HL-60 (cell line): ENCODE measurements at regions not wholly inside any gene's neighbourhood (a gene's known extent, or its start where the extent isn't known, plus 50 kb on each side); places are given as distances from the start of the nearest gene placed in this dataset.

Source experiments
- DNase-seq, 2 experiments: peaks; one replicate each; pipeline ENCODE4 v3.0.0-alpha.2; 2010 to 2020; ENCODE audit warnings: low read depth in 1 of 2, low spot score in 1 of 2
- H3K27ac ChIP-seq: fragments of 250-450 bp; sonication (Bioruptor Pico); replicated peaks from 2 replicates; pipeline ENCODE4 v1.5.1; 2020; ENCODE audit warnings: mild to moderate bottlenecking, moderate library complexity
- H3K27me3 ChIP-seq: fragments of 250-450 bp; sonication (Bioruptor Pico); 2 replicates; pipeline ENCODE4 v1.5.1; 2021; ENCODE audit warnings: mild to moderate bottlenecking, moderate library complexity; ENCODE audit not compliant: insufficient read depth, poor library complexity, severe bottlenecking
- H3K4me3 ChIP-seq: replicated peaks from 2 replicates; pipeline ENCODE4 v1.5.1; 2011; ENCODE audit warnings: mild to moderate bottlenecking, control low read depth, low read length; ENCODE audit not compliant: insufficient read depth
- GABPA ChIP-seq: IDR thresholded peaks from 2 replicates; pipeline ENCODE4 v1.6.1; 2012; ENCODE audit warnings: low read depth
- POLR2AphosphoS5 ChIP-seq: IDR thresholded peaks from 2 replicates; pipeline ENCODE4 v1.6.1; 2012; ENCODE audit warnings: low read depth
- SPI1 ChIP-seq: IDR thresholded peaks from 2 replicates; pipeline ENCODE4 v1.6.1; 2012; ENCODE audit warnings: low read depth, mild to moderate bottlenecking, borderline replicate concordance
- TF ChIP-seq, protein P1 (sequence below): IDR thresholded peaks from one replicate; pipeline ENCODE4 v1.5.1; 2011; ENCODE audit warnings: low read length, control low read depth, inconsistent platforms; ENCODE audit not compliant: insufficient read depth
- TF ChIP-seq, protein P2 (sequence below): IDR thresholded peaks from 2 replicates; pipeline ENCODE4 v1.6.1; 2012; ENCODE audit warnings: low read depth; ENCODE audit not compliant: insufficient replicate concordance

DNA sequence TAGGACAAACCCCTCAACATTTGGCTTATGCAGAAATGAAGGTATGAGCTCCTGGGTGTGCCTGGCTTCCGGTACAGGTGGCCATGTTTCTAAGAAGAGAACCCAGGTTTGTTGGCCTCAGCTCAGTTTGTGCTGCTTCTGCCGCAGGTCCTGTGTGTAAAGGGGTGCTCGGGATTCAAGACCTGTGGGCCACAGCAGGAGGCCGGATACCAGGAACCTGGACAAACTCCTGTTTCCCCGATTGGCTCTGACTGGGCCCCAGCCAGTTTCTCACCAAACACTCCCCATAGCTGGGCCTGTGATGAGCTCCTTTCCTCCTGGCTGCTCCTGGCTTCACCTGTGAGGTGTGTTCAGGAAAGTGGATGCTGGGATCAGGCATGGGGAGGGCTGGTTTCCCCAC is 271.2 kb upstream of the IRX2 start:
- TF ChIP-seq, protein P1, sequence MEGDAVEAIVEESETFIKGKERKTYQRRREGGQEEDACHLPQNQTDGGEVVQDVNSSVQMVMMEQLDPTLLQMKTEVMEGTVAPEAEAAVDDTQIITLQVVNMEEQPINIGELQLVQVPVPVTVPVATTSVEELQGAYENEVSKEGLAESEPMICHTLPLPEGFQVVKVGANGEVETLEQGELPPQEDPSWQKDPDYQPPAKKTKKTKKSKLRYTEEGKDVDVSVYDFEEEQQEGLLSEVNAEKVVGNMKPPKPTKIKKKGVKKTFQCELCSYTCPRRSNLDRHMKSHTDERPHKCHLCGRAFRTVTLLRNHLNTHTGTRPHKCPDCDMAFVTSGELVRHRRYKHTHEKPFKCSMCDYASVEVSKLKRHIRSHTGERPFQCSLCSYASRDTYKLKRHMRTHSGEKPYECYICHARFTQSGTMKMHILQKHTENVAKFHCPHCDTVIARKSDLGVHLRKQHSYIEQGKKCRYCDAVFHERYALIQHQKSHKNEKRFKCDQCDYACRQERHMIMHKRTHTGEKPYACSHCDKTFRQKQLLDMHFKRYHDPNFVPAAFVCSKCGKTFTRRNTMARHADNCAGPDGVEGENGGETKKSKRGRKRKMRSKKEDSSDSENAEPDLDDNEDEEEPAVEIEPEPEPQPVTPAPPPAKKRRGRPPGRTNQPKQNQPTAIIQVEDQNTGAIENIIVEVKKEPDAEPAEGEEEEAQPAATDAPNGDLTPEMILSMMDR = no peak
- no peak for TF ChIP-seq GABPA
- TF ChIP-seq, protein P2, sequence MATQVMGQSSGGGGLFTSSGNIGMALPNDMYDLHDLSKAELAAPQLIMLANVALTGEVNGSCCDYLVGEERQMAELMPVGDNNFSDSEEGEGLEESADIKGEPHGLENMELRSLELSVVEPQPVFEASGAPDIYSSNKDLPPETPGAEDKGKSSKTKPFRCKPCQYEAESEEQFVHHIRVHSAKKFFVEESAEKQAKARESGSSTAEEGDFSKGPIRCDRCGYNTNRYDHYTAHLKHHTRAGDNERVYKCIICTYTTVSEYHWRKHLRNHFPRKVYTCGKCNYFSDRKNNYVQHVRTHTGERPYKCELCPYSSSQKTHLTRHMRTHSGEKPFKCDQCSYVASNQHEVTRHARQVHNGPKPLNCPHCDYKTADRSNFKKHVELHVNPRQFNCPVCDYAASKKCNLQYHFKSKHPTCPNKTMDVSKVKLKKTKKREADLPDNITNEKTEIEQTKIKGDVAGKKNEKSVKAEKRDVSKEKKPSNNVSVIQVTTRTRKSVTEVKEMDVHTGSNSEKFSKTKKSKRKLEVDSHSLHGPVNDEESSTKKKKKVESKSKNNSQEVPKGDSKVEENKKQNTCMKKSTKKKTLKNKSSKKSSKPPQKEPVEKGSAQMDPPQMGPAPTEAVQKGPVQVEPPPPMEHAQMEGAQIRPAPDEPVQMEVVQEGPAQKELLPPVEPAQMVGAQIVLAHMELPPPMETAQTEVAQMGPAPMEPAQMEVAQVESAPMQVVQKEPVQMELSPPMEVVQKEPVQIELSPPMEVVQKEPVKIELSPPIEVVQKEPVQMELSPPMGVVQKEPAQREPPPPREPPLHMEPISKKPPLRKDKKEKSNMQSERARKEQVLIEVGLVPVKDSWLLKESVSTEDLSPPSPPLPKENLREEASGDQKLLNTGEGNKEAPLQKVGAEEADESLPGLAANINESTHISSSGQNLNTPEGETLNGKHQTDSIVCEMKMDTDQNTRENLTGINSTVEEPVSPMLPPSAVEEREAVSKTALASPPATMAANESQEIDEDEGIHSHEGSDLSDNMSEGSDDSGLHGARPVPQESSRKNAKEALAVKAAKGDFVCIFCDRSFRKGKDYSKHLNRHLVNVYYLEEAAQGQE = no peak
- TF ChIP-seq SPI1 = no peak
- TF ChIP-seq POLR2AphosphoS5 = no peak
- no peak for DNase-seq
- Histone ChIP-seq H3K27me3 (no peaks in the 10 kb centered on the region), H3K4me3 (no peak overlapping the region), H3K27ac (no peak overlapping the region)

DNA sequence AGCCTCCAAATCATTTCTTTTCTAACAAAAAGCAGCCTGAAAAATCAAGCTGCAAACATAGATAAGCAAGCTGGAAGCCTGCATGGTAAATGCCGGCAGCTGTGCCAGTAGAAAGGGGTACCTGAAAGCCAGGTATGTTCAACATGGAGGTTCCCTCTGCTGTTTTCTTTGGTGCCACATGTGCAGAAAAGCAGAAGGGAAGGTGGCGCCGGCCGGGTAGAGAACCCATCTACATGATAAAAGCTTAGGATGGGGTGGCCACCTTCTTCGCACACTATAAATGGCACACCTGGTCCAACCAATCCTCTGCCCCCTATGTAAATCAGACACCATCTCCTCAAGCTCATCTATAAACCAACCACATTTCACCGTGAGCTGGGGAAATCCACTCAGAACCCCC is 268.9 kb upstream of the IRX2 start:
- Histone ChIP-seq H3K27ac (no peak overlapping the region), H3K4me3 (no peak overlapping the region), H3K27me3 (no peaks in the 10 kb centered on the region)
- TF ChIP-seq, protein P2 = no peak
- TF ChIP-seq, protein P1 = no peak
- TF ChIP-seq POLR2AphosphoS5 = no peak
- no peak for DNase-seq

DNA sequence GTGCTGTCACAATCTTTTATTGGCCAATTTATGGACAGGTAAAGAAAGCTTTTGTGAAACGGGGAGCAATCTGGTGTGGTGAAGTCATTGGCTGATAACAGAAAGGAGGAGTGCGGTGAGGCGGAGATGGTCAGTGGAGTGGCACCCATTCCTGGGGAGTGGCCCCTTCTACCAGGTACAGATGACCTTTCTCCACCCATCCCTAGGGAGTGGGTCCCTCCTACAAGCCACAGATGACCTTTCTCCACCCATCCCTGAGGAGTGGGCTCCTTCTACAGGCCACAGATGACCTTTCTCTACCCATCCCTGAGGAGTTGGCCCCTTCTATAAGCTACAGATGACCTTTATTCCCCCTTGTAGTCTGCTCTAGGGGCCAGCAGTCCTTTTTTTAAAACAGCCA is 267.6 kb upstream of the IRX2 start:
- DNase-seq = no peak
- no peak for TF ChIP-seq GABPA
- TF ChIP-seq SPI1 = no peak
- TF ChIP-seq, protein P2 = no peak
- TF ChIP-seq, protein P1 = no peak
- TF ChIP-seq POLR2AphosphoS5 = no peak
- Histone ChIP-seq H3K27ac (no peak overlapping the region), H3K27me3 (no peaks in the 10 kb centered on the region), H3K4me3 (no peak overlapping the region)
